ENCODE measurements at regions not wholly inside any gene's neighbourhood (a gene's known extent, or its start where the extent isn't known, plus 50 kb on each side); places are given as distances from the start of the nearest gene placed in this dataset.
"Not testable (repeated sequence)": the region's sequence is repeated elsewhere in the genome, so short reads cannot be mapped to it uniquely, and the experiment has no call there.

DNA sequence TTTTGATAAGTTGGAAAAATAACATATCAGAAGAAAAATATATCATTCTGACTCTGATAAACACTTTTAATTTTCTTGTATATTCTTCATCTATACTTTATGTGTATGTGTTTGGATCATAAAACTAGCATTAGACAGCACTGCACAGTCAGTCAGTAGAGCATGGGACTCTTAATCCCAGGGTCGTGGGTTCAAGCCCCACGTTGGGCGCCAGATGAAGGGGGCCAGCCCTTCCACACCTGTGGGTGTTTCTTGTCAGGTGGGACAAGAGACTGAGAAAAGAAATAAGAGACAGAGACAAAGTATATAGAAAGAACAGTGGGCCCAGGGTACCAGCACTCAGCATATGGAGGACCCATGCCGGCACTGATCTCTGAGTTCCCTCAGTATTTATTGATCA lies 546.0 kb upstream of the NR2F2 start:
- DNase-seq (ENCODE audit: low spot score) (no peak), ATAC-seq (no peak)
- ChIA-PET POLR2A (no interaction called here), CTCF (no interaction called here)
- Mint-ChIP-seq H3K27me3 (ENCODE audit: low read depth) (no peaks in the 10 kb centered on the region; the same call in none of the 2 replicates), H3K4me1 (no peaks in the 10 kb centered on the region), H3K9me3 (peaks cover 51% of the 10 kb centered on the region), H3K27ac (no peak overlapping the region), H3K4me3 (no peak overlapping the region), H3K36me3 (peaks cover 41% of the 10 kb centered on the region)
- TF ChIP-seq, protein P1, sequence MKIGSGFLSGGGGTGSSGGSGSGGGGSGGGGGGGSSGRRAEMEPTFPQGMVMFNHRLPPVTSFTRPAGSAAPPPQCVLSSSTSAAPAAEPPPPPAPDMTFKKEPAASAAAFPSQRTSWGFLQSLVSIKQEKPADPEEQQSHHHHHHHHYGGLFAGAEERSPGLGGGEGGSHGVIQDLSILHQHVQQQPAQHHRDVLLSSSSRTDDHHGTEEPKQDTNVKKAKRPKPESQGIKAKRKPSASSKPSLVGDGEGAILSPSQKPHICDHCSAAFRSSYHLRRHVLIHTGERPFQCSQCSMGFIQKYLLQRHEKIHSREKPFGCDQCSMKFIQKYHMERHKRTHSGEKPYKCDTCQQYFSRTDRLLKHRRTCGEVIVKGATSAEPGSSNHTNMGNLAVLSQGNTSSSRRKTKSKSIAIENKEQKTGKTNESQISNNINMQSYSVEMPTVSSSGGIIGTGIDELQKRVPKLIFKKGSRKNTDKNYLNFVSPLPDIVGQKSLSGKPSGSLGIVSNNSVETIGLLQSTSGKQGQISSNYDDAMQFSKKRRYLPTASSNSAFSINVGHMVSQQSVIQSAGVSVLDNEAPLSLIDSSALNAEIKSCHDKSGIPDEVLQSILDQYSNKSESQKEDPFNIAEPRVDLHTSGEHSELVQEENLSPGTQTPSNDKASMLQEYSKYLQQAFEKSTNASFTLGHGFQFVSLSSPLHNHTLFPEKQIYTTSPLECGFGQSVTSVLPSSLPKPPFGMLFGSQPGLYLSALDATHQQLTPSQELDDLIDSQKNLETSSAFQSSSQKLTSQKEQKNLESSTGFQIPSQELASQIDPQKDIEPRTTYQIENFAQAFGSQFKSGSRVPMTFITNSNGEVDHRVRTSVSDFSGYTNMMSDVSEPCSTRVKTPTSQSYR (CRISPR knock-in tag; IDR thresholded peaks at IDR 0.05) = no peak
- TF ChIP-seq ZNF671 (CRISPR knock-in tag; IDR thresholded peaks at IDR 0.05) (no peak), GRHL2 (CRISPR knock-in tag; IDR thresholded peaks at IDR 0.05; ENCODE audit: insufficient replicate concordance, severe bottlenecking) (no peak), NR3C1 (CRISPR knock-in tag; conservative IDR thresholded peaks at IDR 0.05; ENCODE audit: low read depth) (no peak), ZNF121 (CRISPR knock-in tag; IDR thresholded peaks at IDR 0.05) (no peak), CREB1 (CRISPR knock-in tag; IDR thresholded peaks at IDR 0.05) (no peak), SMAD3 (CRISPR knock-in tag; IDR thresholded peaks at IDR 0.05; ENCODE audit: borderline replicate concordance) (no peak)
- TF ChIP-seq, protein P2, sequence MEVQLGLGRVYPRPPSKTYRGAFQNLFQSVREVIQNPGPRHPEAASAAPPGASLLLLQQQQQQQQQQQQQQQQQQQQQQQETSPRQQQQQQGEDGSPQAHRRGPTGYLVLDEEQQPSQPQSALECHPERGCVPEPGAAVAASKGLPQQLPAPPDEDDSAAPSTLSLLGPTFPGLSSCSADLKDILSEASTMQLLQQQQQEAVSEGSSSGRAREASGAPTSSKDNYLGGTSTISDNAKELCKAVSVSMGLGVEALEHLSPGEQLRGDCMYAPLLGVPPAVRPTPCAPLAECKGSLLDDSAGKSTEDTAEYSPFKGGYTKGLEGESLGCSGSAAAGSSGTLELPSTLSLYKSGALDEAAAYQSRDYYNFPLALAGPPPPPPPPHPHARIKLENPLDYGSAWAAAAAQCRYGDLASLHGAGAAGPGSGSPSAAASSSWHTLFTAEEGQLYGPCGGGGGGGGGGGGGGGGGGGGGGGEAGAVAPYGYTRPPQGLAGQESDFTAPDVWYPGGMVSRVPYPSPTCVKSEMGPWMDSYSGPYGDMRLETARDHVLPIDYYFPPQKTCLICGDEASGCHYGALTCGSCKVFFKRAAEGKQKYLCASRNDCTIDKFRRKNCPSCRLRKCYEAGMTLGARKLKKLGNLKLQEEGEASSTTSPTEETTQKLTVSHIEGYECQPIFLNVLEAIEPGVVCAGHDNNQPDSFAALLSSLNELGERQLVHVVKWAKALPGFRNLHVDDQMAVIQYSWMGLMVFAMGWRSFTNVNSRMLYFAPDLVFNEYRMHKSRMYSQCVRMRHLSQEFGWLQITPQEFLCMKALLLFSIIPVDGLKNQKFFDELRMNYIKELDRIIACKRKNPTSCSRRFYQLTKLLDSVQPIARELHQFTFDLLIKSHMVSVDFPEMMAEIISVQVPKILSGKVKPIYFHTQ (CRISPR knock-in tag; IDR thresholded peaks at IDR 0.05) = no peak
- TF ChIP-seq, protein P3, sequence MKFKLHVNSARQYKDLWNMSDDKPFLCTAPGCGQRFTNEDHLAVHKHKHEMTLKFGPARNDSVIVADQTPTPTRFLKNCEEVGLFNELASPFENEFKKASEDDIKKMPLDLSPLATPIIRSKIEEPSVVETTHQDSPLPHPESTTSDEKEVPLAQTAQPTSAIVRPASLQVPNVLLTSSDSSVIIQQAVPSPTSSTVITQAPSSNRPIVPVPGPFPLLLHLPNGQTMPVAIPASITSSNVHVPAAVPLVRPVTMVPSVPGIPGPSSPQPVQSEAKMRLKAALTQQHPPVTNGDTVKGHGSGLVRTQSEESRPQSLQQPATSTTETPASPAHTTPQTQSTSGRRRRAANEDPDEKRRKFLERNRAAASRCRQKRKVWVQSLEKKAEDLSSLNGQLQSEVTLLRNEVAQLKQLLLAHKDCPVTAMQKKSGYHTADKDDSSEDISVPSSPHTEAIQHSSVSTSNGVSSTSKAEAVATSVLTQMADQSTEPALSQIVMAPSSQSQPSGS (CRISPR knock-in tag; IDR thresholded peaks at IDR 0.05; ENCODE audit: borderline replicate concordance, low read depth) = no peak
- TF ChIP-seq, protein P4, sequence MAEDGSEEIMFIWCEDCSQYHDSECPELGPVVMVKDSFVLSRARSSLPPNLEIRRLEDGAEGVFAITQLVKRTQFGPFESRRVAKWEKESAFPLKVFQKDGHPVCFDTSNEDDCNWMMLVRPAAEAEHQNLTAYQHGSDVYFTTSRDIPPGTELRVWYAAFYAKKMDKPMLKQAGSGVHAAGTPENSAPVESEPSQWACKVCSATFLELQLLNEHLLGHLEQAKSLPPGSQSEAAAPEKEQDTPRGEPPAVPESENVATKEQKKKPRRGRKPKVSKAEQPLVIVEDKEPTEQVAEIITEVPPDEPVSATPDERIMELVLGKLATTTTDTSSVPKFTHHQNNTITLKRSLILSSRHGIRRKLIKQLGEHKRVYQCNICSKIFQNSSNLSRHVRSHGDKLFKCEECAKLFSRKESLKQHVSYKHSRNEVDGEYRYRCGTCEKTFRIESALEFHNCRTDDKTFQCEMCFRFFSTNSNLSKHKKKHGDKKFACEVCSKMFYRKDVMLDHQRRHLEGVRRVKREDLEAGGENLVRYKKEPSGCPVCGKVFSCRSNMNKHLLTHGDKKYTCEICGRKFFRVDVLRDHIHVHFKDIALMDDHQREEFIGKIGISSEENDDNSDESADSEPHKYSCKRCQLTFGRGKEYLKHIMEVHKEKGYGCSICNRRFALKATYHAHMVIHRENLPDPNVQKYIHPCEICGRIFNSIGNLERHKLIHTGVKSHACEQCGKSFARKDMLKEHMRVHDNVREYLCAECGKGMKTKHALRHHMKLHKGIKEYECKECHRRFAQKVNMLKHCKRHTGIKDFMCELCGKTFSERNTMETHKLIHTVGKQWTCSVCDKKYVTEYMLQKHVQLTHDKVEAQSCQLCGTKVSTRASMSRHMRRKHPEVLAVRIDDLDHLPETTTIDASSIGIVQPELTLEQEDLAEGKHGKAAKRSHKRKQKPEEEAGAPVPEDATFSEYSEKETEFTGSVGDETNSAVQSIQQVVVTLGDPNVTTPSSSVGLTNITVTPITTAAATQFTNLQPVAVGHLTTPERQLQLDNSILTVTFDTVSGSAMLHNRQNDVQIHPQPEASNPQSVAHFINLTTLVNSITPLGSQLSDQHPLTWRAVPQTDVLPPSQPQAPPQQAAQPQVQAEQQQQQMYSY (CRISPR knock-in tag; IDR thresholded peaks at IDR 0.05) = no peak

DNA sequence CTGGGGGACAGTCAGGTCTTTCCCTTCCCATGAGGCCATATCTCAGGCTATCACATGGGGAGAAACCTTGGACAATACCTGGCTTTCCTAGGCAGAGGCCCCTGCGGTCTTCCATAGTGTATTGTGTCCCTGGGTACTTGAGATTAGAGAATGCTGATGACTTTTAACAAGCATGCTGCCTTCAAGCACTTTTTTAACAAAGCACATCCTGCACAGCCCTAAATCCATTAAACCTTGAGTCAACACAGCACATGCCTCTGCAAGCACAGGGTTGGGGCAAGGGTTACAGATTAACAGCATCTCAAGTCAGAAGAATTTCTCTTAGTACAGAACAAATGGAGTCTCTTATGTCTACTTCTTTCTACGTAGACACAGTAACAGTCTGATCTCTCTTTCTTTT lies 545.2 kb upstream of the NR2F2 start:
- DNase-seq (ENCODE audit: low spot score); H3K4me1 Mint-ChIP-seq; POLR2A ChIA-PET; H3K4me3 Mint-ChIP-seq; H3K27ac Mint-ChIP-seq; ATAC-seq; CTCF ChIA-PET; H3K27me3 Mint-ChIP-seq (ENCODE audit: low read depth): not testable (repeated sequence)
- Mint-ChIP-seq H3K9me3 (peaks cover 51% of the 10 kb centered on the region), H3K36me3 (peaks cover 41% of the 10 kb centered on the region)

DNA sequence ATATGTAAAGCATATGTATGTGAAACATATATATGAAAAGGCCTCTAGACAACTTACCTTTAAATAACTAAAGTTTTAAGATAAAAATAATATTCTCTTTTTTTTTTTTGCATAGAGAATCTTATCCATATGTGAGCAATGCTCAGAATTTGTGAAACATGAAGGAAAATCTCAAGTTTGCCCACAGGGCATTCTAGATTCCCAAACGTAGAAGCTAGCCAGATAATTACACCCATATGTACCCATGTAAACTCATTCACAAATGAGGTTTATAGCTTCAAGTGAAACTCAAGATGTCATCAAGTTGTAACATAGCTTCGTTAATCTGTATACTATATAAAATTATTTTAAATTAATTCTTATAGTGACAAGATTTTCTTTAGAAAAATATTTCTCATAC lies 537.3 kb upstream of the NR2F2 start:
- H3K4me1 Mint-ChIP-seq = no peaks in the 10 kb centered on the region
- ChIA-PET CTCF (no interaction called here), POLR2A (no interaction called here)
- H3K4me3 Mint-ChIP-seq = no peak overlapping the region
- no peaks in the 10 kb centered on the region for H3K27me3 Mint-ChIP-seq (ENCODE audit: low read depth)
- ATAC-seq (no peak), DNase-seq (ENCODE audit: low spot score) (no peak)
- H3K9me3 Mint-ChIP-seq = no peaks in the 10 kb centered on the region
- no peaks in the 10 kb centered on the region for H3K36me3 Mint-ChIP-seq
- no peak overlapping the region for H3K27ac Mint-ChIP-seq
- TF ChIP-seq ETV6 (CRISPR knock-in tag; IDR thresholded peaks at IDR 0.05) (no peak), NR3C1 (CRISPR knock-in tag; conservative IDR thresholded peaks at IDR 0.05; ENCODE audit: low read depth) (no peak), FOXJ3 (CRISPR knock-in tag; IDR thresholded peaks at IDR 0.05; ENCODE audit: borderline replicate concordance) (no peak), CBFB (CRISPR knock-in tag; IDR thresholded peaks at IDR 0.05; ENCODE audit: low read depth) (no peak), ZNF671 (CRISPR knock-in tag; IDR thresholded peaks at IDR 0.05) (no peak), RORB (CRISPR knock-in tag; IDR thresholded peaks at IDR 0.05) (no peak), ZNF232 (CRISPR knock-in tag; IDR thresholded peaks at IDR 0.05) (no peak), KAT7 (CRISPR knock-in tag; IDR thresholded peaks at IDR 0.05; ENCODE audit: borderline replicate concordance) (no peak)
- TF ChIP-seq, protein P3 (CRISPR knock-in tag; IDR thresholded peaks at IDR 0.05; ENCODE audit: borderline replicate concordance, low read depth) = no peak
- TF ChIP-seq, protein P5, sequence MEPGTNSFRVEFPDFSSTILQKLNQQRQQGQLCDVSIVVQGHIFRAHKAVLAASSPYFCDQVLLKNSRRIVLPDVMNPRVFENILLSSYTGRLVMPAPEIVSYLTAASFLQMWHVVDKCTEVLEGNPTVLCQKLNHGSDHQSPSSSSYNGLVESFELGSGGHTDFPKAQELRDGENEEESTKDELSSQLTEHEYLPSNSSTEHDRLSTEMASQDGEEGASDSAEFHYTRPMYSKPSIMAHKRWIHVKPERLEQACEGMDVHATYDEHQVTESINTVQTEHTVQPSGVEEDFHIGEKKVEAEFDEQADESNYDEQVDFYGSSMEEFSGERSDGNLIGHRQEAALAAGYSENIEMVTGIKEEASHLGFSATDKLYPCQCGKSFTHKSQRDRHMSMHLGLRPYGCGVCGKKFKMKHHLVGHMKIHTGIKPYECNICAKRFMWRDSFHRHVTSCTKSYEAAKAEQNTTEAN (CRISPR knock-in tag; IDR thresholded peaks at IDR 0.05) = no peak
- TF ChIP-seq, protein P6, sequence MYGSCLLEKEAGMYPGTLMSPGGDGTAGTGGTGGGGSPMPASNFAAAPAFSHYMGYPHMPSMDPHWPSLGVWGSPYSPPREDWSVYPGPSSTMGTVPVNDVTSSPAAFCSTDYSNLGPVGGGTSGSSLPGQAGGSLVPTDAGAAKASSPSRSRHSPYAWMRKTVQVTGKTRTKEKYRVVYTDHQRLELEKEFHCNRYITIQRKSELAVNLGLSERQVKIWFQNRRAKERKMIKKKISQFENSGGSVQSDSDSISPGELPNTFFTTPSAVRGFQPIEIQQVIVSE (CRISPR knock-in tag; IDR thresholded peaks at IDR 0.05; ENCODE audit: borderline replicate concordance) = no peak
